ENCODE measurements at regions not wholly inside any gene's neighbourhood (a gene's known extent, or its start where the extent isn't known, plus 50 kb on each side); places are given as distances from the start of the nearest gene placed in this dataset.

DNA sequence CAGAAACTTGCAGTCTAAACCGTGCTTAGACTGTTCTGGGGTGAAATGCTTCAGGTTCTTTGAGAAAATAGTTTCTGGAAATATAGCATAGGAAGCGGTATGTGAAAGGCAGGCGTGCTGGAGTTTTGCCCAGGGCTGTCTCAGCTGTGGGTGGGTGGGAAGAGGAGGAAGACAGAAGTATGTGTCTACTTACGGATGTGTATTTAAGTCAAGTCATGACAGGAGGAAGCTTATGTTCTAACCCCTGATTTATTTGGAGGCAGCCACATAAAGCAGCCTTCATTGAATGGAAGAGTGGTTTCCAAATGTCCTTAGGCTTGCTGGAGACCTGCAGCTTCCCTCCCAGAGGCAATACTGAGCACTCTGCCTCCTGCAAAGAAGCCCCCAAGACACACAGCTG, 126.8 kb upstream of the ADRA1D start:
- no peak for DNase-seq
- Histone ChIP-seq H3K4me3 (ENCODE audit: low read depth in 2 of 2, low read length in 1 of 2) (no peak overlapping the region), H3K27ac (ENCODE audit: low read depth in 2 of 2, low read length in 1 of 2) (peak overlapping the region in 1 of 2 experiments; percentile 50; a peak in 2 of 4 replicates), H3K9me3 (no peaks in the 10 kb centered on the region), H2AFZ (ENCODE audit: low read depth) (peak overlapping the region; percentile 67), H3F3A (replicated peaks; ENCODE audit: insufficient read depth) (no peaks in the 10 kb centered on the region), H3K36me3 (replicated peaks in 1 of 2; ENCODE audit: control insufficient read depth in 1 of 2, insufficient read depth in 2 of 2, low read length in 1 of 2) (no peaks in the 10 kb centered on the region), H3K4me1 (ENCODE audit: control insufficient read depth in 1 of 2, insufficient read depth in 2 of 2, low read depth in 1 of 2, low read length in 1 of 2) (peaks cover 0 to 12% of the 10 kb centered on the region in 2 experiments; a peak in 1 of 4 replicates), H3K79me2 (ENCODE audit: insufficient read depth) (no peaks in the 10 kb centered on the region), H3K9me2 (no peaks in the 10 kb centered on the region), H4K20me1 (ENCODE audit: insufficient read depth) (no peaks in the 10 kb centered on the region), H3K27me3 (ENCODE audit: insufficient read depth) (no peaks in the 10 kb centered on the region), H3K9ac (no peak overlapping the region), H3K4me2 (peak overlapping the region; percentile 48)
- POLR2A ChIA-PET = no interaction called here
- TF ChIP-seq TEAD4 (IDR thresholded peaks at IDR 0.05; ENCODE audit: borderline replicate concordance, insufficient read depth) = no peak
- TF ChIP-seq, protein P1, sequence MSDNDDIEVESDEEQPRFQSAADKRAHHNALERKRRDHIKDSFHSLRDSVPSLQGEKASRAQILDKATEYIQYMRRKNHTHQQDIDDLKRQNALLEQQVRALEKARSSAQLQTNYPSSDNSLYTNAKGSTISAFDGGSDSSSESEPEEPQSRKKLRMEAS (IDR thresholded peaks at IDR 0.05; ENCODE audit: low read depth) = no peak
- TF ChIP-seq, protein P2, sequence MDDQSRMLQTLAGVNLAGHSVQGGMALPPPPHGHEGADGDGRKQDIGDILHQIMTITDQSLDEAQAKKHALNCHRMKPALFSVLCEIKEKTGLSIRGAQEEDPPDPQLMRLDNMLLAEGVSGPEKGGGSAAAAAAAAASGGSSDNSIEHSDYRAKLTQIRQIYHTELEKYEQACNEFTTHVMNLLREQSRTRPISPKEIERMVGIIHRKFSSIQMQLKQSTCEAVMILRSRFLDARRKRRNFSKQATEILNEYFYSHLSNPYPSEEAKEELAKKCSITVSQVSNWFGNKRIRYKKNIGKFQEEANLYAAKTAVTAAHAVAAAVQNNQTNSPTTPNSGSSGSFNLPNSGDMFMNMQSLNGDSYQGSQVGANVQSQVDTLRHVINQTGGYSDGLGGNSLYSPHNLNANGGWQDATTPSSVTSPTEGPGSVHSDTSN (IDR thresholded peaks at IDR 0.05) = peak; percentile 25; the same call in 1 of the 2 replicates
- TF ChIP-seq MEF2A (IDR thresholded peaks at IDR 0.05; ENCODE audit: borderline replicate concordance, low read depth) = no peak
- TF ChIP-seq JUND (IDR thresholded peaks at IDR 0.05) = no peak
- TF ChIP-seq, protein P3, sequence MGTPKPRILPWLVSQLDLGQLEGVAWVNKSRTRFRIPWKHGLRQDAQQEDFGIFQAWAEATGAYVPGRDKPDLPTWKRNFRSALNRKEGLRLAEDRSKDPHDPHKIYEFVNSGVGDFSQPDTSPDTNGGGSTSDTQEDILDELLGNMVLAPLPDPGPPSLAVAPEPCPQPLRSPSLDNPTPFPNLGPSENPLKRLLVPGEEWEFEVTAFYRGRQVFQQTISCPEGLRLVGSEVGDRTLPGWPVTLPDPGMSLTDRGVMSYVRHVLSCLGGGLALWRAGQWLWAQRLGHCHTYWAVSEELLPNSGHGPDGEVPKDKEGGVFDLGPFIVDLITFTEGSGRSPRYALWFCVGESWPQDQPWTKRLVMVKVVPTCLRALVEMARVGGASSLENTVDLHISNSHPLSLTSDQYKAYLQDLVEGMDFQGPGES (IDR thresholded peaks at IDR 0.05; ENCODE audit: low read depth, low read length) = no peak
- TF ChIP-seq GABPA (IDR thresholded peaks at IDR 0.05; ENCODE audit: low read depth) = no peak
- 19% methylated on average over 4 of the region's 4 CpGs for WGBS (ENCODE audit: low lambda C conversion rate)
- CTCF ChIA-PET = no interaction called here

DNA sequence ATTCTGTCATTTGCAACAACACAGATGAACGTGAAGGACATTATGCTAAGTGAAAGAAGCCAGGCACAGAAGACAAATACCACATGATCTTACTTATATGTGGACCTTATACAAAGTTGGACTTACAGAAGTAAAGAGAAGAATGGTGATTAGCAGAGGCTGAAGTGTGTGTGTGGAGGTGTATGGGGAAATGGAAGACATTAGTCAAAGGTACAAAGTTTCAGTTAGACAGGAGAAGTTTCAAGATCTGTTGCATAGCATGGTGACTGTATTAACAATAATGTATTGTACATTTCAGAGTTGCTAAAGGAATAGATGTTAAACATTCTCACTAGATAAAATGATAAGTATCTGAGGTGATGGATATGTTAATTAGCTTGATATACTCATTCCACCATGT, 124.4 kb upstream of the ADRA1D start:
- no peak for DNase-seq
- ChIA-PET CTCF (no interaction called here), POLR2A (no interaction called here)
- 11% methylated on average over 1 of the region's 1 CpG for WGBS (ENCODE audit: low lambda C conversion rate)
- no peak overlapping the region for H3K4me2 ChIP-seq
- no peak overlapping the region for H2AFZ ChIP-seq (ENCODE audit: low read depth)
- H3K9ac ChIP-seq = no peak overlapping the region
- no peaks in the 10 kb centered on the region for H4K20me1 ChIP-seq (ENCODE audit: insufficient read depth)
- H3K9me3 ChIP-seq = no peaks in the 10 kb centered on the region
- no peak overlapping the region for H3K27ac ChIP-seq (ENCODE audit: low read depth in 2 of 2, low read length in 1 of 2)
- no peaks in the 10 kb centered on the region for H3F3A ChIP-seq (replicated peaks; ENCODE audit: insufficient read depth)
- no peaks in the 10 kb centered on the region for H3K27me3 ChIP-seq (ENCODE audit: insufficient read depth)
- no peaks in the 10 kb centered on the region for H3K36me3 ChIP-seq (replicated peaks in 1 of 2; ENCODE audit: control insufficient read depth in 1 of 2, insufficient read depth in 2 of 2, low read length in 1 of 2)
- peaks cover 0 to 12% of the 10 kb centered on the region in 2 experiments; a peak in 1 of 4 replicates for H3K4me1 ChIP-seq (ENCODE audit: control insufficient read depth in 1 of 2, insufficient read depth in 2 of 2, low read depth in 1 of 2, low read length in 1 of 2)
- H3K79me2 ChIP-seq (ENCODE audit: insufficient read depth) = no peaks in the 10 kb centered on the region
- TF ChIP-seq TEAD4 (IDR thresholded peaks at IDR 0.05; ENCODE audit: borderline replicate concordance, insufficient read depth) = no peak
- TF ChIP-seq, protein P2 (IDR thresholded peaks at IDR 0.05) = no peak
- TF ChIP-seq, protein P4, sequence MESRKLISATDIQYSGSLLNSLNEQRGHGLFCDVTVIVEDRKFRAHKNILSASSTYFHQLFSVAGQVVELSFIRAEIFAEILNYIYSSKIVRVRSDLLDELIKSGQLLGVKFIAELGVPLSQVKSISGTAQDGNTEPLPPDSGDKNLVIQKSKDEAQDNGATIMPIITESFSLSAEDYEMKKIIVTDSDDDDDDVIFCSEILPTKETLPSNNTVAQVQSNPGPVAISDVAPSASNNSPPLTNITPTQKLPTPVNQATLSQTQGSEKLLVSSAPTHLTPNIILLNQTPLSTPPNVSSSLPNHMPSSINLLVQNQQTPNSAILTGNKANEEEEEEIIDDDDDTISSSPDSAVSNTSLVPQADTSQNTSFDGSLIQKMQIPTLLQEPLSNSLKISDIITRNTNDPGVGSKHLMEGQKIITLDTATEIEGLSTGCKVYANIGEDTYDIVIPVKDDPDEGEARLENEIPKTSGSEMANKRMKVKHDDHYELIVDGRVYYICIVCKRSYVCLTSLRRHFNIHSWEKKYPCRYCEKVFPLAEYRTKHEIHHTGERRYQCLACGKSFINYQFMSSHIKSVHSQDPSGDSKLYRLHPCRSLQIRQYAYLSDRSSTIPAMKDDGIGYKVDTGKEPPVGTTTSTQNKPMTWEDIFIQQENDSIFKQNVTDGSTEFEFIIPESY (IDR thresholded peaks at IDR 0.05; ENCODE audit: borderline replicate concordance, low read depth) = no peak
- TF ChIP-seq EZH2phosphoT487 (IDR thresholded peaks at IDR 0.05; ENCODE audit: borderline replicate concordance, low read depth) = no peak
- TF ChIP-seq YY1 (IDR thresholded peaks at IDR 0.05; ENCODE audit: low read depth) = no peak
- TF ChIP-seq SMC3 (IDR thresholded peaks at IDR 0.05; ENCODE audit: low read depth, low read length) = no peak
- no peak for TF ChIP-seq FOSL2 (IDR thresholded peaks at IDR 0.05; ENCODE audit: borderline replicate concordance, low read depth)
- TF ChIP-seq, protein P5, sequence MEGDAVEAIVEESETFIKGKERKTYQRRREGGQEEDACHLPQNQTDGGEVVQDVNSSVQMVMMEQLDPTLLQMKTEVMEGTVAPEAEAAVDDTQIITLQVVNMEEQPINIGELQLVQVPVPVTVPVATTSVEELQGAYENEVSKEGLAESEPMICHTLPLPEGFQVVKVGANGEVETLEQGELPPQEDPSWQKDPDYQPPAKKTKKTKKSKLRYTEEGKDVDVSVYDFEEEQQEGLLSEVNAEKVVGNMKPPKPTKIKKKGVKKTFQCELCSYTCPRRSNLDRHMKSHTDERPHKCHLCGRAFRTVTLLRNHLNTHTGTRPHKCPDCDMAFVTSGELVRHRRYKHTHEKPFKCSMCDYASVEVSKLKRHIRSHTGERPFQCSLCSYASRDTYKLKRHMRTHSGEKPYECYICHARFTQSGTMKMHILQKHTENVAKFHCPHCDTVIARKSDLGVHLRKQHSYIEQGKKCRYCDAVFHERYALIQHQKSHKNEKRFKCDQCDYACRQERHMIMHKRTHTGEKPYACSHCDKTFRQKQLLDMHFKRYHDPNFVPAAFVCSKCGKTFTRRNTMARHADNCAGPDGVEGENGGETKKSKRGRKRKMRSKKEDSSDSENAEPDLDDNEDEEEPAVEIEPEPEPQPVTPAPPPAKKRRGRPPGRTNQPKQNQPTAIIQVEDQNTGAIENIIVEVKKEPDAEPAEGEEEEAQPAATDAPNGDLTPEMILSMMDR (IDR thresholded peaks at IDR 0.05) = no peak
- no peak for TF ChIP-seq FOXJ3 (CRISPR knock-in tag; IDR thresholded peaks at IDR 0.05)
- no peak overlapping the region for H3K4me3 ChIP-seq (ENCODE audit: low read depth in 2 of 2, low read length in 1 of 2)
- H3K9me2 ChIP-seq = no peaks in the 10 kb centered on the region

Measured in SK-N-SH (cell line).